ENCODE measurements at regions not wholly inside any gene's neighbourhood (a gene's known extent, or its start where the extent isn't known, plus 50 kb on each side); places are given as distances from the start of the nearest gene placed in this dataset.

DNA sequence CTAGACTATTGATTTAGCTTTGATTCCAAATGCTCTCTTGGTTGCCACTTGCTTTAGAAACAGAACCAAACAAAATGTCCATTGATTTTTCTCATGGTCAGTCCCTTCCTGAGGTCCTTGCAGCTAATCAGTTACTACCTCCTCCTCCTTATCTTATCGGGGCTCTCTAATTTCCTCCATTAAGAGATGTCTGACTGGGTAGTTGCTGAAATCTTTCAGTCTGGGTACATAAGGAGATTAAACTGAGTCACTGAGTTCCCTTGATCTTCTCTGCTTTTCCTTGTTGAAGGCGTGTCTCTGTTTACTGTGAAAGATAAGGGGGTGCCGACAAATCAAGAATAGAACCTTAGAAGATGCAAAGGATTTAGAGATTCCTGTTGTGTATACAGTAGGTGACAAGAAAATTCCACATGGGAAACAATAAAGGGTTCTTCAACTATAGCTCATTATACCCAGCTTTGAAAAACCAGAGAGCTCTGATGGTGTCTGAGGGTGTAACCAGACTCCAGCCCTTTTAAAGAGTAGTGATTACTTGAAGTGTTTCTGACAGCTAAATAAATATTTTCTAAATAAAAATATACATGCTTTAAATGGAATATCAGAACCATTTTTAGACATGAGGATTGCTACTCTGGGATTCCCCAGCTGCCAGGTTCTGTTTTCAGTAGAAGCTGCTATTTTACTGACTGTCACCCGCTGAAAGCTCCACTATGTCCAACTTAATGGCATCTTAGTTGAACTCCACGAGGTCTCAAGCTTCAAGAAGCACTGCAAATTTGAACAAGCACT, 791.3 kb upstream of the SOX9 start:
- H3K79me2 ChIP-seq (ENCODE audit: control insufficient read depth, insufficient read depth, low read length, poor library complexity) = no peaks in the 10 kb centered on the region
- H2AK5ac ChIP-seq (ENCODE audit: low read length) = no peak overlapping the region
- no peak overlapping the region for H3K4me2 ChIP-seq (ENCODE audit: low read length)
- no peak overlapping the region for H3K23ac ChIP-seq (ENCODE audit: low read length)
- no peak overlapping the region for H3K18ac ChIP-seq (ENCODE audit: low read length)
- H3K4me3 ChIP-seq (ENCODE audit: low read depth, low read length) = no peak overlapping the region
- no peaks in the 10 kb centered on the region for H3K9me3 ChIP-seq (ENCODE audit: insufficient read depth, low read depth, low read length)
- DNase-seq = no peak
- H3K27ac ChIP-seq (ENCODE audit: low read depth, low read length) = no peak overlapping the region
- H3K36me3 ChIP-seq (ENCODE audit: control insufficient read depth in 1 of 2, insufficient read depth in 2 of 2, low read length in 2 of 2) = no peaks in the 10 kb centered on the region
- H3K4me1 ChIP-seq (ENCODE audit: control insufficient read depth in 1 of 2, insufficient read depth in 2 of 2, low read length in 2 of 2) = no peaks in the 10 kb centered on the region
- H2BK5ac ChIP-seq (ENCODE audit: low read depth, low read length, poor library complexity) = no peak overlapping the region
- H4K91ac ChIP-seq (ENCODE audit: low read depth, low read length) = no peak overlapping the region
- H3K4ac ChIP-seq (ENCODE audit: low read depth, low read length) = no peak overlapping the region
- no CpG with 5 or more reads among the region's 5 CpGs for WGBS (ENCODE audit: extremely low coverage, insufficient coverage, insufficient read length)
- H2BK12ac ChIP-seq (ENCODE audit: low read length) = no peak overlapping the region
- H3K9ac ChIP-seq (ENCODE audit: low read length) = no peak overlapping the region
- H3K79me1 ChIP-seq (ENCODE audit: low read length) = no peaks in the 10 kb centered on the region
- no peak overlapping the region for H4K8ac ChIP-seq (ENCODE audit: low read depth, low read length)
- H2BK120ac ChIP-seq (ENCODE audit: insufficient read depth, low read length, poor library complexity) = no peak overlapping the region
- H4K12ac ChIP-seq (ENCODE audit: low read depth, low read length) = no peak overlapping the region
- no peaks in the 10 kb centered on the region for H3K27me3 ChIP-seq (ENCODE audit: insufficient read depth, low read length)
- no peak overlapping the region for H3K14ac ChIP-seq (ENCODE audit: low read length)
- no peak overlapping the region for H2AFZ ChIP-seq (ENCODE audit: insufficient read depth, low read length, poor library complexity)

DNA sequence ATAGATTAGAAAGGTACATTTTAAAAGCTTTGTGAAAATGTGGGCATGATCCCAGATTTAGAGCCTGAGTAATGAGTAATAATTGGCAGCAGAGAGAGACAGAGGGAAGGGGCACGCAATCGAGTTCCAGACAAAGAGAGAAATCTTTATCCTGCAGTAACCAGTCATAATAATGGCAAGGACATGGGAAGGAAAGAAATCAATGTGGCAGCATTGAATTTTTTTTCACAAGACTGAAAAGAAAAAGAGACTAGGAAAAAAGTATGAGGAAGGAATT, 790.8 kb upstream of the SOX9 start:
- H2BK12ac ChIP-seq (ENCODE audit: low read length) = no peak overlapping the region
- no peak overlapping the region for H3K14ac ChIP-seq (ENCODE audit: low read length)
- no peaks in the 10 kb centered on the region for H3K36me3 ChIP-seq (ENCODE audit: control insufficient read depth in 1 of 2, insufficient read depth in 2 of 2, low read length in 2 of 2)
- H3K4me2 ChIP-seq (ENCODE audit: low read length) = no peak overlapping the region
- H3K27ac ChIP-seq (ENCODE audit: low read depth, low read length) = no peak overlapping the region
- no peak overlapping the region for H2AFZ ChIP-seq (ENCODE audit: insufficient read depth, low read length, poor library complexity)
- no peak overlapping the region for H3K9ac ChIP-seq (ENCODE audit: low read length)
- H3K23ac ChIP-seq (ENCODE audit: low read length) = no peak overlapping the region
- H2BK120ac ChIP-seq (ENCODE audit: insufficient read depth, low read length, poor library complexity) = no peak overlapping the region
- H3K9me3 ChIP-seq (ENCODE audit: insufficient read depth, low read depth, low read length) = no peaks in the 10 kb centered on the region
- no peak overlapping the region for H4K8ac ChIP-seq (ENCODE audit: low read depth, low read length)
- no peaks in the 10 kb centered on the region for H3K4me1 ChIP-seq (ENCODE audit: control insufficient read depth in 1 of 2, insufficient read depth in 2 of 2, low read length in 2 of 2)
- no peak overlapping the region for H3K4ac ChIP-seq (ENCODE audit: low read depth, low read length)
- no peak overlapping the region for H4K91ac ChIP-seq (ENCODE audit: low read depth, low read length)
- H3K79me2 ChIP-seq (ENCODE audit: control insufficient read depth, insufficient read depth, low read length, poor library complexity) = no peaks in the 10 kb centered on the region
- no peak overlapping the region for H3K18ac ChIP-seq (ENCODE audit: low read length)
- H3K79me1 ChIP-seq (ENCODE audit: low read length) = no peaks in the 10 kb centered on the region
- no peak overlapping the region for H3K4me3 ChIP-seq (ENCODE audit: low read depth, low read length)
- no peak overlapping the region for H4K12ac ChIP-seq (ENCODE audit: low read depth, low read length)
- no peak overlapping the region for H2AK5ac ChIP-seq (ENCODE audit: low read length)
- no CpG with 5 or more reads among the region's 2 CpGs for WGBS (ENCODE audit: extremely low coverage, insufficient coverage, insufficient read length)
- no peak overlapping the region for H2BK5ac ChIP-seq (ENCODE audit: low read depth, low read length, poor library complexity)
- no peak for DNase-seq
- H3K27me3 ChIP-seq (ENCODE audit: insufficient read depth, low read length) = no peaks in the 10 kb centered on the region

DNA sequence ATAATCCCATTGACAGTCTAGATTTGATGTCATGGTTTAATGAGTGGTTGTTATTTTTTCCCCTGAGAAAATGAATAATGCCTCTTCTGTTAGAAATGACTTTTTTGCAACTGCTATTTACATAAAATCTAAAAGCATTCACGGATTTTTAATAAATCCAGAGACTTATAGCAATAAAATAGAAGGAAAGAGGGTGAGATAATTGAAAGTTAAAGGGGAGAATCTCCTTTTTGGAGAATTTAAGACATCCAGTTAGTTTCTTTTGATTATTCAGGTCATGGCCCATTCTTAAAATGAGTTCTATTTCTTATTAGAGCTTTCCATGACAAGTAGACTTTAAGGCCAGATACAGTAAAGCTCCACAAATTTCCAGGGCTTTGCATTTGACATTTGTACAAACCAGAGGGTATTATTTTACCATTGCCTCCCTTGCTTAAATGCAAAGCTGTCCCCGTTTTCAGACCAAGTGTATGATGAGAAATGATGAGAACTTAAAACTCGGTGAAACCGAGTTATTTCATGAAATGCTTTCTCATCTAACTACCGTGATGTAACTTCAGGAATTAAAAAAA, 789.0 kb upstream of the SOX9 start:
- Histone ChIP-seq H3K27ac (ENCODE audit: low read depth, low read length) (no peak overlapping the region), H3K79me2 (ENCODE audit: control insufficient read depth, insufficient read depth, low read length, poor library complexity) (no peaks in the 10 kb centered on the region), H2BK5ac (ENCODE audit: low read depth, low read length, poor library complexity) (no peak overlapping the region), H3K9me3 (ENCODE audit: insufficient read depth, low read depth, low read length) (no peaks in the 10 kb centered on the region), H3K36me3 (ENCODE audit: control insufficient read depth in 1 of 2, insufficient read depth in 2 of 2, low read length in 2 of 2) (no peaks in the 10 kb centered on the region), H3K23ac (ENCODE audit: low read length) (no peak overlapping the region), H2BK12ac (ENCODE audit: low read length) (no peak overlapping the region), H3K79me1 (ENCODE audit: low read length) (no peaks in the 10 kb centered on the region), H3K27me3 (ENCODE audit: insufficient read depth, low read length) (no peaks in the 10 kb centered on the region), H3K4me1 (ENCODE audit: control insufficient read depth in 1 of 2, insufficient read depth in 2 of 2, low read length in 2 of 2) (no peaks in the 10 kb centered on the region), H3K4ac (ENCODE audit: low read depth, low read length) (no peak overlapping the region), H3K9ac (ENCODE audit: low read length) (no peak overlapping the region), H3K4me2 (ENCODE audit: low read length) (no peak overlapping the region), H4K12ac (ENCODE audit: low read depth, low read length) (no peak overlapping the region), H4K91ac (ENCODE audit: low read depth, low read length) (no peak overlapping the region), H2BK120ac (ENCODE audit: insufficient read depth, low read length, poor library complexity) (no peak overlapping the region), H2AK5ac (ENCODE audit: low read length) (no peak overlapping the region), H3K14ac (ENCODE audit: low read length) (no peak overlapping the region), H3K4me3 (ENCODE audit: low read depth, low read length) (no peak overlapping the region), H3K18ac (ENCODE audit: low read length) (no peak overlapping the region), H4K8ac (ENCODE audit: low read depth, low read length) (no peak overlapping the region), H2AFZ (ENCODE audit: insufficient read depth, low read length, poor library complexity) (no peak overlapping the region)
- no CpG with 5 or more reads among the region's 5 CpGs for WGBS (ENCODE audit: extremely low coverage, insufficient coverage, insufficient read length)
- DNase-seq = no peak

DNA sequence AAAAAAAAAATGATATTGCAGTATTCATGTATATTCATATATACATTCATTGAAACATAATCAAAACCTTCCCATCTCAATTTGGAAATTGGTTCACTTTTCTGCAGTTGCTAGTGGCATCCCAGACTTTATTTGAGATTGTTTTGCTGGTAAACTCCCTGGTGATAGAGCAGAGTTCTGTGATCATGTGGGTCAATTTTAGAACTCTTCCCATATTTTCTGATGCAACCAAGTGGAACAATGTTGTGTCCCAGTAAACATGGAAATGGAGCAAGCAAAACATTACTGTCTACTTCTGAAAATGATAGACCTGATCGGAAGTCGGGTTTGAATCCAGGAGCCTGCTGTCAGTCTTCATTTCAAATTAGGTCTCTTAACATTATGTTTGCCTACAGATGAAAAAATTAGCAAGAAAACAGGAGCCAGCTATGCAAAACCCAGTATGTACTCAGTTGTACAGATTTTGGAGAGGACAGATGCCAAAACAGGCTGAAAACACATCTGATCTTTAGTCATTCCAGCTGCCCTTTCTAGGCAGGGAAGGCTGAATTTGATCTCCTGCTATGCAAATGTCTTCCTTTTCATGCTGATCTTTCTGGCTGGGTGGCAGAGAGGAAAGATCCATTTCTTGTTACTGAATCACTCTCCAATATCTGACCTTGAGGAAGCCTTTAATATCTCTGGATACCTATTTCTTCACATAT, 786.6 kb upstream of the SOX9 start:
- no peak overlapping the region for H3K9ac ChIP-seq (ENCODE audit: low read length)
- no peaks in the 10 kb centered on the region for H3K9me3 ChIP-seq (ENCODE audit: insufficient read depth, low read depth, low read length)
- H3K18ac ChIP-seq (ENCODE audit: low read length) = no peak overlapping the region
- H2BK120ac ChIP-seq (ENCODE audit: insufficient read depth, low read length, poor library complexity) = no peak overlapping the region
- no CpG with 5 or more reads among the region's 2 CpGs for WGBS (ENCODE audit: extremely low coverage, insufficient coverage, insufficient read length)
- H3K23ac ChIP-seq (ENCODE audit: low read length) = no peak overlapping the region
- no peak overlapping the region for H3K4me2 ChIP-seq (ENCODE audit: low read length)
- no peaks in the 10 kb centered on the region for H3K79me1 ChIP-seq (ENCODE audit: low read length)
- H2AFZ ChIP-seq (ENCODE audit: insufficient read depth, low read length, poor library complexity) = no peak overlapping the region
- no peaks in the 10 kb centered on the region for H3K27me3 ChIP-seq (ENCODE audit: insufficient read depth, low read length)
- no peak overlapping the region for H3K14ac ChIP-seq (ENCODE audit: low read length)
- no peak overlapping the region for H3K4ac ChIP-seq (ENCODE audit: low read depth, low read length)
- H3K36me3 ChIP-seq (ENCODE audit: control insufficient read depth in 1 of 2, insufficient read depth in 2 of 2, low read length in 2 of 2) = no peaks in the 10 kb centered on the region
- H2BK12ac ChIP-seq (ENCODE audit: low read length) = no peak overlapping the region
- no peak overlapping the region for H4K8ac ChIP-seq (ENCODE audit: low read depth, low read length)
- H2AK5ac ChIP-seq (ENCODE audit: low read length) = no peak overlapping the region
- peaks cover 0 to 2% of the 10 kb centered on the region in 2 experiments for H3K4me1 ChIP-seq (ENCODE audit: control insufficient read depth in 1 of 2, insufficient read depth in 2 of 2, low read length in 2 of 2)
- no peak overlapping the region for H3K4me3 ChIP-seq (ENCODE audit: low read depth, low read length)
- H3K27ac ChIP-seq (ENCODE audit: low read depth, low read length) = no peak overlapping the region
- no peak overlapping the region for H4K91ac ChIP-seq (ENCODE audit: low read depth, low read length)
- DNase-seq = no peak
- no peaks in the 10 kb centered on the region for H3K79me2 ChIP-seq (ENCODE audit: control insufficient read depth, insufficient read depth, low read length, poor library complexity)
- H4K12ac ChIP-seq (ENCODE audit: low read depth, low read length) = no peak overlapping the region
- H2BK5ac ChIP-seq (ENCODE audit: low read depth, low read length, poor library complexity) = no peak overlapping the region
